Gastroesophageal sphincter (tissue), 4 donors: ENCODE measurements at regions not wholly inside any gene's neighbourhood (a gene's known extent, or its start where the extent isn't known, plus 50 kb on each side); places are given as distances from the start of the nearest gene placed in this dataset.

ENCODE experiments used
- ATAC-seq: fragments of 150-250 bp; one replicate; pipeline ENCODE4 v1.9.1; 2016; ENCODE audit warnings: mild to moderate bottlenecking, moderate library complexity
- H3K27ac ChIP-seq, 4 donors: fragments of 200-600 bp; sonication (generic) in 3 of 4; 1 replicate in 3 of 4; 2 replicates in 1 of 4; pipeline ENCODE4 v1.5.1; 2016 to 2019
- H3K27me3 ChIP-seq: fragments of 200-600 bp; sonication (generic); one replicate; pipeline ENCODE4 v1.5.1; 2019
- H3K36me3 ChIP-seq, 2 donors: fragments of 200-600 bp; sonication (generic); one replicate each; pipeline ENCODE4 v1.5.1; 2019; ENCODE audit warnings: control low read depth in 1 of 2
- H3K4me1 ChIP-seq, 3 donors: fragments of 200-600 bp; sonication (generic); 1 replicate in 2 of 3; 2 replicates in 1 of 3; pipeline ENCODE4 v1.5.1; 2016 to 2019; ENCODE audit warnings: control low read depth in 2 of 3
- H3K4me3 ChIP-seq, 2 donors: fragments of 200-600 bp; sonication (generic); one replicate each; pipeline ENCODE4 v1.5.1; 2019; ENCODE audit warnings: mild to moderate bottlenecking in 1 of 2, moderate library complexity in 1 of 2
- H3K9me3 ChIP-seq, 3 donors: fragments of 200-600 bp; sonication (generic); one replicate each; pipeline ENCODE4 v1.5.1; 2017 to 2019; ENCODE audit warnings: control low read depth in 2 of 3
- EP300 ChIP-seq: sonication (generic); formaldehyde crosslinking; IDR thresholded peaks from one replicate; pipeline ENCODE4 v1.6.1; 2017; ENCODE audit warnings: antibody characterized with exemption, mild to moderate bottlenecking
- POLR2A ChIP-seq, 2 donors: fragments of 450-650 bp; IDR thresholded peaks; one replicate each; pipeline ENCODE4 v1.6.1; 2017; ENCODE audit warnings: antibody characterized with exemption in 2 of 2, mild to moderate bottlenecking in 2 of 2, moderate library complexity in 1 of 2
- POLR2AphosphoS5 ChIP-seq: sonication (generic); formaldehyde crosslinking; IDR thresholded peaks from one replicate; pipeline ENCODE4 v1.6.1; 2017; ENCODE audit warnings: antibody characterized with exemption
- WGBS, 2 donors: methylation state at CpG; one replicate each; pipeline ENCODE4 v1.1.5; 2018; ENCODE audit warnings: low coverage in 1 of 2; 5-methylcytosine and 5-hydroxymethylcytosine counted together
- TF ChIP-seq, protein P1 (sequence below), 4 experiments: fragments of 200-600 bp in 2 of 4; fragments of 450-650 bp in 2 of 4; sonication (generic) in 1 of 4; IDR thresholded peaks; one replicate each; pipeline ENCODE4 v1.5.1; 2017 to 2019; ENCODE audit warnings: antibody characterized with exemption in 4 of 4, mild to moderate bottlenecking in 2 of 4, moderate library complexity in 2 of 4

GRCh38 chr3:43223670-43224364, 62.5 kb upstream of the SNRK start:
- 61 to 87% methylated on average over 3 of the region's 3 CpGs for WGBS, 2 donors
- Histone ChIP-seq H3K4me1 (no peaks in the 10 kb centered on the region), H3K4me3 (no peak overlapping the region), H3K36me3 (no peaks in the 10 kb centered on the region), H3K27me3 (no peaks in the 10 kb centered on the region), H3K27ac (no peak overlapping the region), H3K9me3 (peaks cover 0 to 24% (median 0%) of the 10 kb centered on the region in 3 donors)
- TF ChIP-seq, protein P1, sequence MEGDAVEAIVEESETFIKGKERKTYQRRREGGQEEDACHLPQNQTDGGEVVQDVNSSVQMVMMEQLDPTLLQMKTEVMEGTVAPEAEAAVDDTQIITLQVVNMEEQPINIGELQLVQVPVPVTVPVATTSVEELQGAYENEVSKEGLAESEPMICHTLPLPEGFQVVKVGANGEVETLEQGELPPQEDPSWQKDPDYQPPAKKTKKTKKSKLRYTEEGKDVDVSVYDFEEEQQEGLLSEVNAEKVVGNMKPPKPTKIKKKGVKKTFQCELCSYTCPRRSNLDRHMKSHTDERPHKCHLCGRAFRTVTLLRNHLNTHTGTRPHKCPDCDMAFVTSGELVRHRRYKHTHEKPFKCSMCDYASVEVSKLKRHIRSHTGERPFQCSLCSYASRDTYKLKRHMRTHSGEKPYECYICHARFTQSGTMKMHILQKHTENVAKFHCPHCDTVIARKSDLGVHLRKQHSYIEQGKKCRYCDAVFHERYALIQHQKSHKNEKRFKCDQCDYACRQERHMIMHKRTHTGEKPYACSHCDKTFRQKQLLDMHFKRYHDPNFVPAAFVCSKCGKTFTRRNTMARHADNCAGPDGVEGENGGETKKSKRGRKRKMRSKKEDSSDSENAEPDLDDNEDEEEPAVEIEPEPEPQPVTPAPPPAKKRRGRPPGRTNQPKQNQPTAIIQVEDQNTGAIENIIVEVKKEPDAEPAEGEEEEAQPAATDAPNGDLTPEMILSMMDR (IDR thresholded peaks at IDR 0.05), result peak; percentile 22 to 51 (median 34)
- TF ChIP-seq POLR2AphosphoS5, result no peak
- no peak for ATAC-seq

GRCh38 chr3:43222590-43222989, 63.8 kb upstream of the SNRK start:
- Histone ChIP-seq H3K9me3 (peaks cover 0 to 12% (median 0%) of the 10 kb centered on the region in 3 donors), H3K27me3 (no peaks in the 10 kb centered on the region), H3K36me3 (no peaks in the 10 kb centered on the region), H3K4me1 (no peaks in the 10 kb centered on the region), H3K27ac (no peak overlapping the region), H3K4me3 (no peak overlapping the region)
- 87 to 97% methylated on average over 4 of the region's 4 CpGs for WGBS, 2 donors
- TF ChIP-seq EP300 (no peak), POLR2A (IDR thresholded peaks at IDR 0.05) (no peak), POLR2AphosphoS5 (no peak)
- TF ChIP-seq, protein P1 (IDR thresholded peaks at IDR 0.05), result no peak
- ATAC-seq, result no peak

DNA sequence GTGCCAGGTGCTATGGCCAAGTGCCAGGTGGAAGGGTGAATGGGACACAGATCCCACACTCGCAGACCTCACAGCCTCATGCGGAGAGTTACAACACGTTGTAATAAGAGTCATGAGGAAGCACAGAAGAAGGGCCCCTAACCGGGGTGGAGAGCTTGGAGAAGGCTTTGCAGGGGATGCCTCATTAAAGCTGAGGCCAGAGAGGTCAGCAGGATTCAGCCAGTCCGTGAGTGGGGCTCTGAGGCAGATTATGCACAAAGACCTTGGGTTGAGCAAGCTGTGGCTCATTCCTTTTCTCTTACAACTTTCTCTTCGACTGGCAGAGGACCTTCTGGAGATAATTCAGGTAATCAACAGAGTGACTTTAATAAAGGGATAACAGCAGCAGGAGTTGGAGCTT, 65.3 kb upstream of the SNRK start:
- H3K9me3 ChIP-seq, result peaks cover 0 to 4% (median 0%) of the 10 kb centered on the region in 3 donors
- no peaks in the 10 kb centered on the region for H3K4me1 ChIP-seq
- H3K36me3 ChIP-seq, result no peaks in the 10 kb centered on the region
- H3K27me3 ChIP-seq, result no peaks in the 10 kb centered on the region
- 80 to 86% methylated on average over 1 to 5 of the region's 6 CpGs for WGBS, 2 donors
- H3K4me3 ChIP-seq, result no peak overlapping the region
- no peak for ATAC-seq
- TF ChIP-seq POLR2A (IDR thresholded peaks at IDR 0.05) (no peak), POLR2AphosphoS5 (no peak), EP300 (no peak)
- TF ChIP-seq, protein P1 (IDR thresholded peaks at IDR 0.05), result no peak
- no peak overlapping the region for H3K27ac ChIP-seq

GRCh38 chr3:43219616-43220015, 66.7 kb upstream of the SNRK start:
- H3K27me3 ChIP-seq, result no peaks in the 10 kb centered on the region
- no peaks in the 10 kb centered on the region for H3K4me1 ChIP-seq
- no peak for ATAC-seq
- peaks cover 0 to 4% (median 0%) of the 10 kb centered on the region in 3 donors for H3K9me3 ChIP-seq
- TF ChIP-seq POLR2AphosphoS5 (no peak), EP300 (no peak), POLR2A (IDR thresholded peaks at IDR 0.05) (no peak)
- TF ChIP-seq, protein P1 (IDR thresholded peaks at IDR 0.05), result no peak
- H3K4me3 ChIP-seq, result no peak overlapping the region
- H3K27ac ChIP-seq, result no peak overlapping the region
- no peaks in the 10 kb centered on the region for H3K36me3 ChIP-seq
- 90 to 97% methylated on average over 2 to 3 of the region's 3 CpGs for whole genome bisulfite sequencing, 2 donors

DNA sequence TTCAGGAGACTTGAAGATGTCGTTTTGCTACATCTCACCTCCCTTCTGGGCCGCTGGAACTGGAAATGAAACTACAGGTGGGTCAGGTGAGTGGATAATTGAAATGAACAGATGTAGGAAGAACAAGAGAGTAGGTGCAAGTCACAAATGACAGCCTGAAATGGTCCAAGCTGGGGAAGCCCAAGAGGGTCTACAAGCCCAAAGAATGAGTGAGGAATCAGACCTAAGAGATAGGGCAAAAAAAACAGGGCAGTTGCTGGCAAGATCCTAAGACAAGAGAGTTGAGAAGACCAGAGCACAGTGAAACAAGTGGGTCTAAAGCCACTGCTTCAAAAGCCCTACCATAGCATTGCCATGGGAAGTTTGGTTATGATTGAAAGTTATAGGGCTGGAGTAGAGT, 67.4 kb upstream of the SNRK start:
- H3K4me1 ChIP-seq, result no peaks in the 10 kb centered on the region
- 83% methylated on average over 2 of the region's 2 CpGs; no CpG with 5 or more reads in 1 of the 2 donors for WGBS, 2 donors
- TF ChIP-seq EP300, result no peak
- TF ChIP-seq, protein P1 (IDR thresholded peaks at IDR 0.05), result no peak
- no peak for TF ChIP-seq POLR2A (IDR thresholded peaks at IDR 0.05)
- TF ChIP-seq POLR2AphosphoS5, result no peak
- H3K27ac ChIP-seq, result no peak overlapping the region
- ATAC-seq, result no peak
- no peaks in the 10 kb centered on the region for H3K36me3 ChIP-seq
- H3K27me3 ChIP-seq, result no peaks in the 10 kb centered on the region
- H3K9me3 ChIP-seq, result peaks cover 0 to 4% (median 0%) of the 10 kb centered on the region in 3 donors
- H3K4me3 ChIP-seq, result no peak overlapping the region
